HUES6 (cell line): ENCODE measurements at regions not wholly inside any gene's neighbourhood (a gene's known extent, or its start where the extent isn't known, plus 50 kb on each side); places are given as distances from the start of the nearest gene placed in this dataset.

Experiments used
- H3K27ac ChIP-seq: 2 replicates; pipeline ENCODE4 v1.7.0; 2013; ENCODE audit warnings: low read depth, mild to moderate bottlenecking, low read length, inconsistent platforms
- H3K27me3 ChIP-seq: 2 replicates; pipeline ENCODE4 v1.6.1; 2013; ENCODE audit warnings: low read length; ENCODE audit not compliant: control insufficient read depth, insufficient read depth
- H3K36me3 ChIP-seq: 2 replicates; pipeline ENCODE4 v1.6.1; 2013; ENCODE audit warnings: low read length; ENCODE audit not compliant: control insufficient read depth, insufficient read depth
- H3K4me1 ChIP-seq: 2 replicates; pipeline ENCODE4 v1.6.1; 2013; ENCODE audit warnings: low read length; ENCODE audit not compliant: control insufficient read depth, insufficient read depth
- H3K4me3 ChIP-seq: 2 replicates; pipeline ENCODE4 v1.5.1; 2013; ENCODE audit warnings: low read depth, low read length
- H3K9ac ChIP-seq: one replicate; pipeline ENCODE4 v1.6.1; 2013; ENCODE audit warnings: mild to moderate bottlenecking, low read length
- H3K9me3 ChIP-seq: 2 replicates; pipeline ENCODE4 v1.6.1; 2013; ENCODE audit warnings: low read depth, low read length; ENCODE audit not compliant: control insufficient read depth, insufficient read depth

GRCh38 chr13:74575729-74576125 is 441.5 kb upstream of the KLF12 start:
- Histone ChIP-seq H3K9ac (peak overlapping the region; percentile 51), H3K4me3 (peak overlapping the region; percentile 54)

DNA sequence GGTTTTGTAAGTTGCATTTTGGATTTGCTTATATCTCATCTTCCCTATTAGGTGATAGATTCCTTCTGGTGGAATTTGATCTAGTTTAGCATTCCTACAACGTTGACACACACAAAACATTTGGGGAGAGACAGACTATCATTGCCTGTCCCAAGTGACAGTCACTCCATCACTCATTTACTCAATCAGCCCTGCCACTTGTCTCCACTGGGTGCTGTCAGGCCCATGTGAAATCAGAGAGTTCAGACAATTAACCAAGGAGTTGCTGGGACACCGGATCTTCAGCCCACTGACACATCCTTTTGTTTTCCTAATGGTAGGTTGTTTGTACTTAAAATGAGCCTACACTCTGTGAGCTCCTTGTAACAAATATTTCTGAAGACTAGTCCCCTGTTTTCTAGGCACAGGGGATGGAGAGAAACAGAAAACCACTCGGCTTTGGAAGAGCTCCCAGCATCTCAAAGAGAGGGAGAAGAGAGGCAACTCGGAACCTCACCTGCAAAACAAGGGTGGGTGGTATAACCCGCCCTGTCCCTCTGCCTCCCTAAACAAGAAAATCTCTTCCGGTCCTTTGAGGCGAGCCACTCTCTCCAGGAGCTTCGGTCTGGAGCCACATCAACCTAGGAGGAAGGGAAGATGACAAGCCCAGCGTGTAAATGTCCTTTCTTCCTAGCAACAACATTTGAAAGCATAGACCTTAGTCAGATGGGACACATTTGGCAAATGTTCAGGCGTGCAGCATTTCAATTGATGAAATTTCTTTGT is 440.9 kb upstream of the KLF12 start:
- H3K9ac ChIP-seq = no peak overlapping the region
- H3K27me3 ChIP-seq = peaks cover 9% of the 10 kb centered on the region; the same call in 1 of the 2 replicates
- no peaks in the 10 kb centered on the region for H3K9me3 ChIP-seq
- no peak overlapping the region for H3K27ac ChIP-seq
- peak overlapping the region; percentile 54 for H3K4me3 ChIP-seq
- H3K36me3 ChIP-seq = no peaks in the 10 kb centered on the region
- H3K4me1 ChIP-seq = peaks cover 17% of the 10 kb centered on the region

More at GRCh38 chr13:74575729-74576125, 441.5 kb upstream of the KLF12 start:
- H3K36me3 ChIP-seq = no peaks in the 10 kb centered on the region
- no peak overlapping the region for H3K27ac ChIP-seq
- H3K27me3 ChIP-seq = peaks cover 9% of the 10 kb centered on the region; the same call in 1 of the 2 replicates
- no peaks in the 10 kb centered on the region for H3K9me3 ChIP-seq
- peaks cover 17% of the 10 kb centered on the region for H3K4me1 ChIP-seq

GRCh38 chr13:74573654-74574053 is 439.4 kb upstream of the KLF12 start:
- Histone ChIP-seq H3K36me3 (no peaks in the 10 kb centered on the region), H3K9ac (no peak overlapping the region), H3K9me3 (no peaks in the 10 kb centered on the region), H3K4me3 (no peak overlapping the region), H3K4me1 (peaks cover 17% of the 10 kb centered on the region), H3K27me3 (peaks cover 9% of the 10 kb centered on the region; the same call in 1 of the 2 replicates), H3K27ac (no peak overlapping the region)

- no peaks in the 10 kb centered on the region for H3K9me3 ChIP-seq
These were observed 437.6 kb upstream of the KLF12 start for GRCh38 chr13:74571811-74572210.

DNA sequence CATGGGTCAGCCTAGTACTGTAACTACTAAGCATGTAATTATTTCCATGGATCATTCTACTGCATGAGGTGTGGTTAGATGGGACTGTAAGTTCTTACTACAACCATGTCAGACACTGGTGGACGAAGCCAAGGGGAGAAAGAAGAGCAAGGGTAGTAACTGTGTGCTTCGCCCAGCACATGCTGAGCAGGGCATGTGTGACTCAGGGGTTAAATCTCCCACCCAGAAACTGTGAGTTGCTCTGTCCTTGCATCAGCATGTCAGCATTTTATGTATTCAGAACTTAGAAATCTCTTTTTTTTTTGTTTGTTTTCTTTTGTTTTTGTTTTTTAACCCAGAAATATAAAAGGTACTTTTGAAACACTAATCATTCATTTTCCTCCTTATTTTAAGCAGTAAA is 436.6 kb upstream of the KLF12 start:
- H3K27ac ChIP-seq = no peak overlapping the region
- no peaks in the 10 kb centered on the region for H3K9me3 ChIP-seq
- H3K36me3 ChIP-seq = no peaks in the 10 kb centered on the region
- H3K27me3 ChIP-seq = peaks cover under 1% of the 10 kb centered on the region; the same call in 1 of the 2 replicates
- peaks cover 9% of the 10 kb centered on the region; the same call in 1 of the 2 replicates for H3K4me1 ChIP-seq
- H3K9ac ChIP-seq = no peak overlapping the region
- no peak overlapping the region for H3K4me3 ChIP-seq

More at GRCh38 chr13:74571811-74572210, 437.6 kb upstream of the KLF12 start:
- H3K4me3 ChIP-seq = no peak overlapping the region
- H3K27ac ChIP-seq = no peak overlapping the region
- H3K9ac ChIP-seq = no peak overlapping the region
- H3K27me3 ChIP-seq = peaks cover 9% of the 10 kb centered on the region; the same call in 1 of the 2 replicates
- peaks cover 17% of the 10 kb centered on the region for H3K4me1 ChIP-seq
- no peaks in the 10 kb centered on the region for H3K36me3 ChIP-seq

GRCh38 chr13:74570046-74570445 is 435.8 kb upstream of the KLF12 start:
- H3K27me3 ChIP-seq = no peaks in the 10 kb centered on the region; the same call in 1 of the 2 replicates
- H3K27ac ChIP-seq = no peak overlapping the region
- no peaks in the 10 kb centered on the region for H3K36me3 ChIP-seq
- no peak overlapping the region for H3K4me3 ChIP-seq
- no peaks in the 10 kb centered on the region for H3K9me3 ChIP-seq
- H3K4me1 ChIP-seq = peaks cover 6% of the 10 kb centered on the region; the same call in 1 of the 2 replicates
- no peak overlapping the region for H3K9ac ChIP-seq

- no peaks in the 10 kb centered on the region for H3K27me3 ChIP-seq
- no peaks in the 10 kb centered on the region for H3K9me3 ChIP-seq
- no peak overlapping the region for H3K27ac ChIP-seq
- H3K4me1 ChIP-seq = peaks cover 5% of the 10 kb centered on the region; the same call in 1 of the 2 replicates
- no peaks in the 10 kb centered on the region for H3K36me3 ChIP-seq
- H3K9ac ChIP-seq = no peak overlapping the region
- no peak overlapping the region for H3K4me3 ChIP-seq
These were observed 435.0 kb upstream of the KLF12 start for GRCh38 chr13:74569251-74569650.

GRCh38 chr13:74567485-74567884 is 433.3 kb upstream of the KLF12 start:
- H3K4me1 ChIP-seq = peaks cover 5% of the 10 kb centered on the region; the same call in 1 of the 2 replicates
- H3K36me3 ChIP-seq = no peaks in the 10 kb centered on the region
- no peak overlapping the region for H3K4me3 ChIP-seq
- no peaks in the 10 kb centered on the region for H3K27me3 ChIP-seq
- no peak overlapping the region for H3K27ac ChIP-seq
- H3K9ac ChIP-seq = no peak overlapping the region
- no peaks in the 10 kb centered on the region for H3K9me3 ChIP-seq

DNA sequence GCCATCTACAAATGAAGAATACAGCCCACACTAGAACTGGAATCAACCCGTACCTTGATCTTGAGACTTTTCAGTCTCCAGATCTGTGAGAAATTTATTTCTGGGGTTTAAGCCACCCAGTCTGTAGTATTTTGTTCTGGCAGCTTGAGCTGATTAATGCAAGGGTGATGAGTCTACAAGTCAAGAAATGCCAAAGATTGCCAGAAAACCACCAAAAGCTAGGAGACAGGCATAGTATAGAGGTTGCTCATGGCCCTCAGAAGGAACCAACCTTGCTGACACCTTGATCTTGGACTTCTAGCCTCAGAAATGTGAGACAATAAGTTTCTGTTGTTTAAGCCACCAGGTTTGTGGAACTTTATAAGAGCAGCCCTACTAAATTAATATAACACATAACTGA is 428.2 kb upstream of the KLF12 start:
- no peak overlapping the region for H3K4me3 ChIP-seq
- H3K27ac ChIP-seq = no peak overlapping the region
- H3K4me1 ChIP-seq = no peaks in the 10 kb centered on the region
- H3K36me3 ChIP-seq = no peaks in the 10 kb centered on the region
- no peaks in the 10 kb centered on the region for H3K9me3 ChIP-seq
- no peak overlapping the region for H3K9ac ChIP-seq
- no peaks in the 10 kb centered on the region for H3K27me3 ChIP-seq

DNA sequence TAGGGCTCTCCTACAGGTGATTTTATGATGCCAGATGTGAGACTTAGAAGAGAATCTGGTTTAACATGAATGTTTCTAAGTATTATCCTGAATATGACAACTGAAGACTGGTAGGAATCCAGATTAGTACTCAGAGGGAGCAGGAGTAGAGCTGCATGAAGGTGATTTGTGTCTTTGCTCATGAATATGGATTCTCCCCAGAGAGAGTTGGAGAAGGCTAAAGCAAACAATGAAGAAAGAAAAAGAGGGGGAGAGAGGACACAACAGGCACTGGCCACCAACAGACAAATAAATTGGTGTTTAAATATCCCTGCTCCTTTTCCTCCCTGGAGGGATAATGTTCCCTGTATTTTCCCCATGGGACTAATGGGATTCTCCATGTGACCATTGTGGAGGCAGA is 427.0 kb upstream of the KLF12 start:
- H3K27me3 ChIP-seq = no peaks in the 10 kb centered on the region
- no peak overlapping the region for H3K9ac ChIP-seq
- no peak overlapping the region for H3K27ac ChIP-seq
- no peaks in the 10 kb centered on the region for H3K36me3 ChIP-seq
- no peaks in the 10 kb centered on the region for H3K4me1 ChIP-seq
- no peaks in the 10 kb centered on the region for H3K9me3 ChIP-seq
- no peak overlapping the region for H3K4me3 ChIP-seq

DNA sequence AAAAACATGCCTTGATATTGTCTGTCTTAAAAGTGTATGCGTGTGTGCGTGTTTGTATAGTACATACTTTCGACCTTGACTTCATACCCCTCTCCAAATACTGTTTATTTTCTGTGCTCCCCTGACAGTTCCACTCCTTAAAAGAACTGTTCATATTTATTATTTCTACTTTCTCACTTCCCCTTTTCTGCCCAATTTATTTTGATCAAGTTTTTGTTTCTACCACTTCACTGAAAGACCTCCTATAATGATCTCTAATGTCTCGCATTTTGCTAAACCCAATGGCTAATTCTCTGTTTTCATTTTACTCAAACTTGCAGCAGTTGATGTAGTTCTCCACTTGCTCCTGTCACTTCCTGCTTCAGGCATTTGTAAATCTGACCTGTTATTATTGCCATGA is 426.1 kb upstream of the KLF12 start:
- no peaks in the 10 kb centered on the region for H3K36me3 ChIP-seq
- no peak overlapping the region for H3K4me3 ChIP-seq
- H3K27ac ChIP-seq = no peak overlapping the region
- no peaks in the 10 kb centered on the region for H3K4me1 ChIP-seq
- no peaks in the 10 kb centered on the region for H3K9me3 ChIP-seq
- H3K27me3 ChIP-seq = no peaks in the 10 kb centered on the region
- H3K9ac ChIP-seq = no peak overlapping the region
